ENCODE measurements at regions not wholly inside any gene's neighbourhood (a gene's known extent, or its start where the extent isn't known, plus 50 kb on each side); places are given as distances from the start of the nearest gene placed in this dataset.

DNA sequence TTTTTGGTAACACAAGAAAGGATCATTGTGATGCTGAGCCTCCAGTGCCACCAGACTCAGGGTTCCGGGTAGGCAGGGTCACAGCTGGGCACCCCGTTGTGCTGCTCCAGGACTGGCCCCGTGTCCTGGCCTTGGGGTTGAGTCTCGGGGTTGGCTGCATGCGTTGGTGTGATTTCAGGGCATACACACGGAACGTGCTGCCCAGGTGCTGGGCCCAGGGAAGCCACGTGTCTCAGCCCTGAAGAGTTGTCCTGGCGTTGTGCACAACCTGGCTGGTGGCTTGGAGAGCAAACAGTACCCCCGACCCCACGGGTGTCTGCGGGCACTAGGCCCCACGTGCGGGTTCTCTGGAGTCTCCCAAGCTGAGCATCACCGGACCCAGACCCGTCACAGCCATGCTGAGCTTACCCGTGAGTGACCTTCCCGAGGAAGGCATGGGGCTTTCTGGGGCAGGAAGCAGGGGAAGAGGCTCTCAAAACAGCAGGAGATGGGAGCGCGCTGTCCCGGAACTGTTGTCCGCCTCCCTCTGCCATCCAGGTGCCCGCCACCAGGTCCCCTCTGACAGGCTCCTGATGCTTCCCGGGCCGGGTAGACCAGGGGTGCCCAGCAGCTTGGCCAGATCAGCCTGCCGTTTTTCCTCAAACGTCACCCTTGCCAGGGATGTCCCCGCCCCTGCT is 66.1 kb upstream of the ENPP6 start:
- no peak overlapping the region for H3K27ac ChIP-seq (ENCODE audit: extremely low read depth, low read depth, low read length)
- no peaks in the 10 kb centered on the region for H3K36me3 ChIP-seq (ENCODE audit: control insufficient read depth in 2 of 2, insufficient read depth in 1 of 2, low read length in 2 of 2)
- TF ChIP-seq OVOL3 (tag by site-specific recombination; IDR thresholded peaks at IDR 0.05), result no peak
- no peak for TF ChIP-seq ZNF530 (tag by site-specific recombination; IDR thresholded peaks at IDR 0.05; ENCODE audit: low read depth)
- no peak for TF ChIP-seq ZFP37 (tag by site-specific recombination; IDR thresholded peaks at IDR 0.05)
- TF ChIP-seq ZNF211 (tag by site-specific recombination; IDR thresholded peaks at IDR 0.05; ENCODE audit: low read depth), result no peak
- TF ChIP-seq ZBTB7A (tag by site-specific recombination; IDR thresholded peaks at IDR 0.05; ENCODE audit: low read depth), result no peak
- TF ChIP-seq ZBTB8A (tag by site-specific recombination; IDR thresholded peaks at IDR 0.05), result no peak
- TF ChIP-seq ZNF623 (tag by site-specific recombination; IDR thresholded peaks at IDR 0.05), result no peak
- no peak for TF ChIP-seq ZNF239 (tag by site-specific recombination; IDR thresholded peaks at IDR 0.05)
- no peak for TF ChIP-seq ZNF514 (tag by site-specific recombination; IDR thresholded peaks at IDR 0.05)
- TF ChIP-seq ZNF155 (tag by site-specific recombination; IDR thresholded peaks at IDR 0.05), result no peak
- TF ChIP-seq, protein P1, sequence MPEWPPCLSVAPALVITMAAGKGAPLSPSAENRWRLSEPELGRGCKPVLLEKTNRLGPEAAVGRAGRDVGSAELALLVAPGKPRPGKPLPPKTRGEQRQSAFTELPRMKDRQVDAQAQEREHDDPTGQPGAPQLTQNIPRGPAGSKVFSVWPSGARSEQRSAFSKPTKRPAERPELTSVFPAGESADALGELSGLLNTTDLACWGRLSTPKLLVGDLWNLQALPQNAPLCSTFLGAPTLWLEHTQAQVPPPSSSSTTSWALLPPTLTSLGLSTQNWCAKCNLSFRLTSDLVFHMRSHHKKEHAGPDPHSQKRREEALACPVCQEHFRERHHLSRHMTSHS (tag by site-specific recombination; IDR thresholded peaks at IDR 0.05), result no peak
- TF ChIP-seq, protein P2, sequence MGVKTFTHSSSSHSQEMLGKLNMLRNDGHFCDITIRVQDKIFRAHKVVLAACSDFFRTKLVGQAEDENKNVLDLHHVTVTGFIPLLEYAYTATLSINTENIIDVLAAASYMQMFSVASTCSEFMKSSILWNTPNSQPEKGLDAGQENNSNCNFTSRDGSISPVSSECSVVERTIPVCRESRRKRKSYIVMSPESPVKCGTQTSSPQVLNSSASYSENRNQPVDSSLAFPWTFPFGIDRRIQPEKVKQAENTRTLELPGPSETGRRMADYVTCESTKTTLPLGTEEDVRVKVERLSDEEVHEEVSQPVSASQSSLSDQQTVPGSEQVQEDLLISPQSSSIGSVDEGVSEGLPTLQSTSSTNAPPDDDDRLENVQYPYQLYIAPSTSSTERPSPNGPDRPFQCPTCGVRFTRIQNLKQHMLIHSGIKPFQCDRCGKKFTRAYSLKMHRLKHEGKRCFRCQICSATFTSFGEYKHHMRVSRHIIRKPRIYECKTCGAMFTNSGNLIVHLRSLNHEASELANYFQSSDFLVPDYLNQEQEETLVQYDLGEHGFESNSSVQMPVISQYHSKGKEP (tag by site-specific recombination; IDR thresholded peaks at IDR 0.05), result no peak
- no peak for TF ChIP-seq ZNF335 (tag by site-specific recombination; conservative IDR thresholded peaks at IDR 0.05)
- TF ChIP-seq YY2 (tag by site-specific recombination; IDR thresholded peaks at IDR 0.05), result no peak
- no peak for TF ChIP-seq ZNF202 (tag by site-specific recombination; IDR thresholded peaks at IDR 0.05; ENCODE audit: borderline replicate concordance)
- no peak for TF ChIP-seq KLF16 (tag by site-specific recombination; IDR thresholded peaks at IDR 0.05)
- TF ChIP-seq, protein P3, sequence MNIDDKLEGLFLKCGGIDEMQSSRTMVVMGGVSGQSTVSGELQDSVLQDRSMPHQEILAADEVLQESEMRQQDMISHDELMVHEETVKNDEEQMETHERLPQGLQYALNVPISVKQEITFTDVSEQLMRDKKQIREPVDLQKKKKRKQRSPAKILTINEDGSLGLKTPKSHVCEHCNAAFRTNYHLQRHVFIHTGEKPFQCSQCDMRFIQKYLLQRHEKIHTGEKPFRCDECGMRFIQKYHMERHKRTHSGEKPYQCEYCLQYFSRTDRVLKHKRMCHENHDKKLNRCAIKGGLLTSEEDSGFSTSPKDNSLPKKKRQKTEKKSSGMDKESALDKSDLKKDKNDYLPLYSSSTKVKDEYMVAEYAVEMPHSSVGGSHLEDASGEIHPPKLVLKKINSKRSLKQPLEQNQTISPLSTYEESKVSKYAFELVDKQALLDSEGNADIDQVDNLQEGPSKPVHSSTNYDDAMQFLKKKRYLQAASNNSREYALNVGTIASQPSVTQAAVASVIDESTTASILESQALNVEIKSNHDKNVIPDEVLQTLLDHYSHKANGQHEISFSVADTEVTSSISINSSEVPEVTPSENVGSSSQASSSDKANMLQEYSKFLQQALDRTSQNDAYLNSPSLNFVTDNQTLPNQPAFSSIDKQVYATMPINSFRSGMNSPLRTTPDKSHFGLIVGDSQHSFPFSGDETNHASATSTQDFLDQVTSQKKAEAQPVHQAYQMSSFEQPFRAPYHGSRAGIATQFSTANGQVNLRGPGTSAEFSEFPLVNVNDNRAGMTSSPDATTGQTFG (tag by site-specific recombination; IDR thresholded peaks at IDR 0.05; ENCODE audit: borderline replicate concordance), result no peak
- TF ChIP-seq ZNF416 (tag by site-specific recombination; IDR thresholded peaks at IDR 0.05), result no peak
- TF ChIP-seq ZNF48 (tag by site-specific recombination; IDR thresholded peaks at IDR 0.05), result no peak
- TF ChIP-seq, protein P4, sequence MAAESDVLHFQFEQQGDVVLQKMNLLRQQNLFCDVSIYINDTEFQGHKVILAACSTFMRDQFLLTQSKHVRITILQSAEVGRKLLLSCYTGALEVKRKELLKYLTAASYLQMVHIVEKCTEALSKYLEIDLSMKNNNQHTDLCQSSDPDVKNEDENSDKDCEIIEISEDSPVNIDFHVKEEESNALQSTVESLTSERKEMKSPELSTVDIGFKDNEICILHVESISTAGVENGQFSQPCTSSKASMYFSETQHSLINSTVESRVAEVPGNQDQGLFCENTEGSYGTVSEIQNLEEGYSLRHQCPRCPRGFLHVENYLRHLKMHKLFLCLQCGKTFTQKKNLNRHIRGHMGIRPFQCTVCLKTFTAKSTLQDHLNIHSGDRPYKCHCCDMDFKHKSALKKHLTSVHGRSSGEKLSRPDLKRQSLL (tag by site-specific recombination; IDR thresholded peaks at IDR 0.05), result no peak
- no peak overlapping the region for H3K4me3 ChIP-seq (ENCODE audit: low read depth, low read length)
- no peaks in the 10 kb centered on the region for H3K4me1 ChIP-seq (ENCODE audit: control insufficient read depth, insufficient read depth, low read length)
- ChIA-PET POLR2A (interaction anchor here (0.8 kb wide), 1 partner anchor 254 kb away, joined by 3 read pairs; no protein-coding TSS in a partner anchor), CTCF (no interaction called here)
- no peaks in the 10 kb centered on the region for H3K9me3 ChIP-seq (ENCODE audit: control insufficient read depth, insufficient read depth, low read depth, low read length)

Data from HEK293 (cell line).